G401.6 (cell line): ENCODE measurements at regions not wholly inside any gene's neighbourhood (a gene's known extent, or its start where the extent isn't known, plus 50 kb on each side); places are given as distances from the start of the nearest gene placed in this dataset.

Experiments used
- FAIRE-seq: peaks from 2 replicates; lab custom pipeline; 2012; peaks lifted over from hg19 to GRCh38; lab: Jason Lieb, UNC

DNA sequence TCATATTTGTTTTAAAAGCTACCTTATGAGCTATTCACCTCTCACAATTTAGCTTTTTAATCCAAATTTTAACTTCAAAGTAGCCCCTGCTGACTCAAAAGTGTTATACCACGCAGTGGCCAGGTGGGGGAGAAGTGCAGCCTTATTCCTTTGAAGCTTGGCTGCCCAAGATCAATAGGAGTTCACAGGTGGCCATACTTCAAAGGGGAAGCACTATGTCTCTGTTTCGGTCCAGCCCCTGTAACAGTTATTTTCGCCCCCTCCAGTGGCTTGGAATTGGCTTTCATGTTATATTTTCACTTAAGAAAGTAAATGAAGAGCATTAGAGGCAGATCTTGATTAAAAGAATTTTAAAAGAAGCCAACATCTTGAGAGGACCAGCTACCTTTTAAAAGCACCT is 608.4 kb downstream of the EPHA7 start:
- FAIRE-seq: no peak

GRCh38 chr6:92806254-92806653 is 613.1 kb downstream of the EPHA7 start:
- FAIRE-seq: no peak

GRCh38 chr6:92791403-92791802 is 628.0 kb downstream of the EPHA7 start:
- FAIRE-seq: no peak

- FAIRE-seq: no peak
Observed at GRCh38 chr6:92790381-92790780, 629.0 kb downstream of the EPHA7 start.

GRCh38 chr6:92784235-92784634 is 635.1 kb downstream of the EPHA7 start:
- no peak for FAIRE-seq

- FAIRE-seq: no peak
Observed at GRCh38 chr6:92779746-92780145, 639.6 kb downstream of the EPHA7 start.

DNA sequence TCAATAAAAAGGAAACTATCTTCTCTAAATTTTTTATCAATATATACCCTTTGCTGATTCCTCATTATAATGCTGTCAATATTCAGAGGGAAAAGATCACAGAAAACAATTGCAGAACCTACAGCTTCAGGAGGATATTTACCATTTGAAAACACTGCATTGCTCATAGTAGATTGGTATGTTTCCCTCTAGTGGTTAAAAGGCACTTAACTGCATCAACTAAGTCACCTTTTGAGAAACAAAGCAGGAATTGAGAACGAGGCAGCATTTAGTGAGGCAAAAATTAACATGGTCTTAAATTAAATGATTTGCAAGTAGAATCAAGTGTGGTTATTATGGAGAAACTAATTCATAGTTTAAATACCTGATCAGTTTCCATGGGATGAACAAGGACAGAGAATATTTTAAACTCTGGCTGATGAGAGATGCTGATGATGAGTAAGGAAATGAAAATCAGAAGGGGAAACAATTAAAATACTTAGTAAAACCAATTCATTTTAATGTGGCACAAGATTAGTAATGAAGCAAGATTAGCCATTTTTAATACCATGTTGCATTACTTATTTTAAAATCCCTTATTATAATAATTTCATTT is 642.1 kb downstream of the EPHA7 start:
- peak; percentile 23 for FAIRE-seq

- FAIRE-seq: no peak
Observed at GRCh38 chr6:92770540-92770939, 648.8 kb downstream of the EPHA7 start.

GRCh38 chr6:92767101-92767500 is 652.3 kb downstream of the EPHA7 start:
- FAIRE-seq: no peak

DNA sequence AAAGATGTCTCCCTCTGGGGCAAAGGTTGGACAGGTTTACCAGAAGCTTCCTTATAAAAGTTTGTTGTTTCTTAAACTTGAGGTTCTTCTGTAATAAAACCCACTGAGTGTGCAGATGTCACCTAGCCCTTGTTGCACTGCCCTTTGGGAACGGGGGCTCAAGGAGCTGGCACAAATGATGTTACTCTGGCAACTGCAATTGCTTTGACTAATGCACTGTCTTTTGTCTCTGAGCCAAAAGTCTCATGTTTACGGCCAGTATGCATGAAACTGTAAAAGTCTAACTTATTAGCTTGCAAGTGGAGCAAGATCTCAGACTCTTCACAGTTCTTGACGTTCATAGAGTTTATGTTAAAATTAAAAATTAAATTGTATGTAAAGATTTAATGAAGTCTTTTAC is 655.7 kb downstream of the EPHA7 start:
- no peak for FAIRE-seq

- no peak for FAIRE-seq
Observed at GRCh38 chr6:92763274-92763584, 656.1 kb downstream of the EPHA7 start.

- no peak for FAIRE-seq
Observed at GRCh38 chr6:92762443-92763273, 656.7 kb downstream of the EPHA7 start.

DNA sequence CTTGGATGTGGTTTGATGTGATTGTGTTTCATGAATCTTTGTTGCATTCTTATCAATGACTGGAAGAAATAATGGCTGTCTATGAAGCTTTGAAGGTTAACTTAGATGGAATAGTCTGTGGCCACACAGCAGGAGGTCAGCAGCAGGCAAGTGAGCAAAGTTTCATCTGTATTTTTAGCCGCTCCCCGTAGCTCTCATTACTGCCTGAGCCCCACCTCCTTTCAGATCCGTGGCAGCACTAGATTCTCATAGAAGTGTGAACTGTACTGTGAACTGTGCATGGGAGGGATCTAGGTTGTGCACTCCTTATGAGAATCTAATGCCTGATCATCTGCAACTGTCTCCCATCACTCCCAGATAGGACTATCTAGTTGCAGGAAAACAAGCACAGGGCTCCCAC is 660.2 kb downstream of the EPHA7 start:
- FAIRE-seq: no peak

DNA sequence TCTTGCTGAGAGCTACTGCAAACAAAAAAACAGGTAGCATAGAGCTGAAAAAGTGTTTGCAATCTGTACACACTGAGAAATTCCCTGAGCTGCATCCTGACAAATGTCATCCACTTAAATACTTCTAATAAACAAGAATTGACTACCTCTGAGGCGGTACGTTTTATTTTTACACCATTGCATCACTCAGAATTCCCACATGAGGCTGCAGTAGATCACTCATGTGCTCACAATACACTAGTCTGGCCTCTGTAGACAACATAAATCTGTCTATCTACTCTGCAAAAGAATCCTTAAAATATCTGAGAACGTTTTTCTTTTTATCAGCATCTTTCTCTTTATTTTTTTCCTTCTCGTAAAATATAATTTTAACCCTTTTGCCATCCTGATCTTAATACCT is 661.4 kb downstream of the EPHA7 start:
- no peak for FAIRE-seq

- FAIRE-seq: no peak
Observed at GRCh38 chr6:92756912-92757311, 662.4 kb downstream of the EPHA7 start.

- no peak for FAIRE-seq
Observed at GRCh38 chr6:92753956-92754355, 665.4 kb downstream of the EPHA7 start.

DNA sequence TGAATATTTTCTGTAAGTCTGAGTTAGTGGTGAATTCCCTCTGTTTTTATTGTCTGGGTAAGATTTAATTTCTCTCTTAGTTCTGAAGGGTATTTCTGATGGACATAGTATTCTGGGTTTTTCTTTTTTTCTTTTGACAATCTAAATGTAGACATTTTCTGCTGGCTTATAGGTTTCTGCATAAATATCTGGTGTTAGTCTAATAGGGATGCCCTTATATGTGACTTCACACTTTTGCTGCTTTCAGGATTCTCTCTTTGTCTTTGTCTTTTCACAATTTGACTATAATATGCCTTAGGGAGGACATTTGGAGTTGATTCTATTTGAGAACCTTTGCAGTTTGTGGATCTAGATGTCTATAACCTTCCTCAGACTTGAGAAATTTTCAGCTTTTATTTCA is 667.2 kb downstream of the EPHA7 start:
- no peak for FAIRE-seq

DNA sequence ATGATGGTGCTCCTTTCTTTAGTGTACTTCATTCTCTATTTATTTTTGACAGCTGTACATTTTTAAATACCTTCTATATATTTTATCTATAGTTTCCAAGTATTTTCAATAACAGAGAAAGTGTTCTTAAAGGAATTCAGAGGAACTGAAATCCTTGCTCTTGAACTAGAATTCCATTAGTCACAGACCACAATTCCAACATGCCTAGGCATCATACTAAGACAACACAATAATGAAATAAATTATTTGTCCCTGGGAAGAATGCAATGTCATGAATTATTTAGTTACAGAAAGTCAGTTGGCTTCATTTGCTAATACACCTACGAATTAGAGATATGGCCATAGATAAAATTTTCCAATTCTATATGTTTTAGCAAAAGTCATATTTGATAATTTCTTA is 671.2 kb downstream of the EPHA7 start:
- no peak for FAIRE-seq

- FAIRE-seq: no peak
Observed at GRCh38 chr6:92737983-92738382, 681.4 kb downstream of the EPHA7 start.

- FAIRE-seq: no peak
Observed at GRCh38 chr6:92723390-92723931, 695.9 kb downstream of the EPHA7 start.

- FAIRE-seq: no peak
Observed at GRCh38 chr6:92719773-92720172, 699.6 kb downstream of the EPHA7 start.

GRCh38 chr6:92716638-92717037 is 702.7 kb downstream of the EPHA7 start:
- no peak for FAIRE-seq

DNA sequence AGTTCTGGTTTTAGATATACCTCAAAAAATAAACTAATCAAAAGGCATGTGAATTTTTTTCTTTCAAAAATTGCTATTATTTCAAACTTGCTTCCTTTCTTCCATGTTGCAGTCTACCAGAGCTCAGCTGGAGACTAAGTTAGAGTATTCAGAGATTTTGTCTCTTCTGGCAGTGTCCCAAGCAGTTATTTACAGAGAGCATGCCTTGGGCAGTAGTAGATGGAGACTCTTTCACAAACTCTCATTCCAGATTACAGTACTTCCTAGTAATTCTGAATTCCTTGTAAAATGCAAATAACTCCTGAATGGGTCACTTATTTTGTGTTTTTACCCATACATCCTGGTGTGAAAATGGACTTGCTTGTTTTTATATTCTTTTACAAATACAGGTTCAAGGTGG is 703.4 kb downstream of the EPHA7 start:
- no peak for FAIRE-seq

- FAIRE-seq: no peak
Observed at GRCh38 chr6:92714346-92714745, 705.0 kb downstream of the EPHA7 start.
